Natural killer cell (primary cell): ENCODE measurements at regions not wholly inside any gene's neighbourhood (a gene's known extent, or its start where the extent isn't known, plus 50 kb on each side); places are given as distances from the start of the nearest gene placed in this dataset.

ENCODE experiments used
- ATAC-seq, 3 donors: fragments of 150-1000 bp in 2 of 3; fragments of 200-7000 bp in 1 of 3; cut with Tn5 transposase; 1 replicate in 1 of 3; 2 replicates in 2 of 3; pipeline ENCODE4 v1.10.0; 2021; ENCODE audit warnings: mild to moderate bottlenecking in 2 of 3, moderate library complexity in 2 of 3
- DNase-seq, 2 donors: peaks; one replicate each; pipeline versions ENCODE4 v3.0.0 to v3.0.0-alpha.2; 2013 to 2021; ENCODE audit warnings: mixed read lengths in 1 of 2
- H3K27ac ChIP-seq: one replicate; pipeline ENCODE4 v1.5.1; 2013; ENCODE audit warnings: mild to moderate bottlenecking, low read length
- H3K27me3 ChIP-seq: one replicate; pipeline ENCODE4 v1.6.1; 2013; ENCODE audit warnings: low read length; ENCODE audit not compliant: control insufficient read depth, insufficient read depth
- H3K36me3 ChIP-seq: one replicate; pipeline ENCODE4 v1.6.1; 2013; ENCODE audit warnings: low read length; ENCODE audit not compliant: control insufficient read depth, insufficient read depth
- H3K4me1 ChIP-seq: one replicate; pipeline ENCODE4 v1.6.1; 2013; ENCODE audit warnings: low read length; ENCODE audit not compliant: control insufficient read depth, insufficient read depth
- H3K4me3 ChIP-seq: one replicate; pipeline ENCODE4 v1.5.1; 2013; ENCODE audit warnings: low read length
- H3K9me3 ChIP-seq: one replicate; pipeline ENCODE4 v1.6.1; 2013; ENCODE audit warnings: low read length; ENCODE audit not compliant: control insufficient read depth, insufficient read depth
- H3K27ac Mint-ChIP-seq, 2 donors: one replicate each; pipeline ENCODE4 v1.8.0; 2022; ENCODE audit warnings: mild to moderate bottlenecking in 2 of 2, mixed read lengths in 2 of 2, moderate library complexity in 1 of 2
- H3K27me3 Mint-ChIP-seq, 2 donors: one replicate each; pipeline ENCODE4 v1.8.0; 2022; ENCODE audit warnings: low read depth in 2 of 2, mixed read lengths in 2 of 2
- H3K36me3 Mint-ChIP-seq: one replicate; pipeline ENCODE4 v1.8.0; 2022; ENCODE audit warnings: mixed read lengths
- H3K4me1 Mint-ChIP-seq, 2 donors: one replicate each; pipeline ENCODE4 v1.8.0; 2022; ENCODE audit warnings: mixed read lengths in 2 of 2
- H3K4me3 Mint-ChIP-seq: one replicate; pipeline ENCODE4 v1.8.0; 2022; ENCODE audit warnings: mild to moderate bottlenecking, moderate library complexity, mixed read lengths
- H3K9me3 Mint-ChIP-seq, 2 donors: one replicate each; pipeline ENCODE4 v1.8.0; 2022; ENCODE audit warnings: mixed read lengths in 2 of 2
- WGBS: methylation state at CpG from one replicate; pipeline ENCODE4 v1.1.7; 2013; ENCODE audit warnings: missing lambda C conversion rate; ENCODE audit not compliant: insufficient coverage; 5-methylcytosine and 5-hydroxymethylcytosine counted together
- intact Hi-C: fragments of 100-400 bp; cut with micrococcal nuclease; formaldehyde crosslinking; loops from one replicate; pipeline ENCODE4 v1.14.2; 2022
- TF ChIP-seq, protein P1 (sequence below): fragments of 200-600 bp; IDR thresholded peaks from one replicate; pipeline ENCODE4 v1.8.0; 2022; ENCODE audit warnings: antibody characterized with exemption

DNA sequence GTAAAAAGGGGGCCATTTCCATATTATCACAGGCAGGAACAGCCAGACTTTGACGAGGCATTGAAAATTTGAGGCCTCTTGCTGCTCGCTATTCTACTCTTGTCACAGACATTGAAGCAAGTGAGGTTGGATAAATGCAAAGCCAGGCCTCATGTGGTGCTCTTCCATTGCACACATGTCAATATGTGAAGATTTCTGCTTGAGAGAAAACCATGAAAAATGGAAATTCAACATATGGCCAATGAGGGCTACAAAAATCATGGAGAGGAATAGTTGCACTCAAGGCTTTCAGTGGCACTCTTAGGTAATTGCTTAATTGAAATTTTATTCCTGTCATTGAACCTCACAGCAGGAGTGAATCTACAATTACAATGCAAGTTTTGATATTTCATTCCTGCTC, 185.6 kb upstream of the MBNL1 start:
- intact Hi-C loops, result no loop called here
- H3K27me3 Mint-ChIP-seq, result no peaks in the 10 kb centered on the region
- no peak for ATAC-seq
- Histone ChIP-seq H3K27ac (no peak overlapping the region), H3K4me3 (no peak overlapping the region), H3K4me1 (no peaks in the 10 kb centered on the region), H3K9me3 (no peaks in the 10 kb centered on the region), H3K27me3 (no peaks in the 10 kb centered on the region), H3K36me3 (no peaks in the 10 kb centered on the region)
- no peaks in the 10 kb centered on the region for H3K4me1 Mint-ChIP-seq
- H3K4me3 Mint-ChIP-seq, result no peak overlapping the region
- no peaks in the 10 kb centered on the region for H3K9me3 Mint-ChIP-seq
- WGBS, result 98% methylated on average over 2 of the region's 2 CpGs
- no peak overlapping the region for H3K27ac Mint-ChIP-seq
- no peak for DNase-seq
- TF ChIP-seq, protein P1, sequence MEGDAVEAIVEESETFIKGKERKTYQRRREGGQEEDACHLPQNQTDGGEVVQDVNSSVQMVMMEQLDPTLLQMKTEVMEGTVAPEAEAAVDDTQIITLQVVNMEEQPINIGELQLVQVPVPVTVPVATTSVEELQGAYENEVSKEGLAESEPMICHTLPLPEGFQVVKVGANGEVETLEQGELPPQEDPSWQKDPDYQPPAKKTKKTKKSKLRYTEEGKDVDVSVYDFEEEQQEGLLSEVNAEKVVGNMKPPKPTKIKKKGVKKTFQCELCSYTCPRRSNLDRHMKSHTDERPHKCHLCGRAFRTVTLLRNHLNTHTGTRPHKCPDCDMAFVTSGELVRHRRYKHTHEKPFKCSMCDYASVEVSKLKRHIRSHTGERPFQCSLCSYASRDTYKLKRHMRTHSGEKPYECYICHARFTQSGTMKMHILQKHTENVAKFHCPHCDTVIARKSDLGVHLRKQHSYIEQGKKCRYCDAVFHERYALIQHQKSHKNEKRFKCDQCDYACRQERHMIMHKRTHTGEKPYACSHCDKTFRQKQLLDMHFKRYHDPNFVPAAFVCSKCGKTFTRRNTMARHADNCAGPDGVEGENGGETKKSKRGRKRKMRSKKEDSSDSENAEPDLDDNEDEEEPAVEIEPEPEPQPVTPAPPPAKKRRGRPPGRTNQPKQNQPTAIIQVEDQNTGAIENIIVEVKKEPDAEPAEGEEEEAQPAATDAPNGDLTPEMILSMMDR, result no peak
- H3K36me3 Mint-ChIP-seq, result no peaks in the 10 kb centered on the region

DNA sequence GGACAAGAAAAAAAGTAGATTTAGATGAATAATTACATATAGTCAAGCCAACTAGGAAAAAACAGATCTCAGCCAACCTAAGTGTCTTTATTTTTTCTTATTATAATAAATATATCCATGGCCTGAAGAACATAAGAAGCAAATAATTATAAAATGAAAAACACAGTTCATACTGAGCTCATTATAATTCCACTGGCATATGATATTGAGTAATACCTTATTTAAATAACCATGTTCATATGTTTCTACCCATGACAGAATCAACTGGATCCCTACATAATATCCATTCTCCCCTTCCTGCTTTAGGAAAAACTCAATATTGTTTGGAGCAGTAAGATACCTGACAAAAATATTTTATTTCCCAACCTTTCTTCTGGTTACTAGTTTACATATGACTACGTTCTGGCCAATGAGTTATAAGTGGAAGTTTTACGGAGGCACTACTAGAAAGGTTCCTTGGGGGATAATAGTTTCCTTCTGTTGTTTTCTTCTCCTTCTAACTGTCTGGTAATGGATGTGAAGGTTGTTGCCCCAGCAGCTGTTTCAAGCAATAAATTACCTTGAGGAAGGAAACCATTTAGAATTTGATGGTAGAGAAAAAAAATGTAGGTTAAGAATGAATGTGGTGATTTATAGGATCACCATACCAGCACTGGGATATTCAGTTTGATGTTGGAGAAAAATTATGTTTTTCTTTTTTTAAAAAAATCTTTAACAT, 184.1 kb upstream of the MBNL1 start:
- no peaks in the 10 kb centered on the region for H3K9me3 Mint-ChIP-seq
- no peak overlapping the region for H3K27ac Mint-ChIP-seq
- peaks cover 1% of the 10 kb centered on the region for H3K27me3 ChIP-seq
- H3K4me1 ChIP-seq, result no peaks in the 10 kb centered on the region
- TF ChIP-seq, protein P1, result no peak
- no peaks in the 10 kb centered on the region for H3K36me3 ChIP-seq
- H3K27ac ChIP-seq, result no peak overlapping the region
- ATAC-seq (no peak), DNase-seq (no peak)
- H3K4me3 Mint-ChIP-seq, result no peak overlapping the region
- no peaks in the 10 kb centered on the region for H3K36me3 Mint-ChIP-seq
- WGBS, result 63% methylated on average over 1 of the region's 2 CpGs
- no peaks in the 10 kb centered on the region for H3K27me3 Mint-ChIP-seq
- H3K4me1 Mint-ChIP-seq, result no peaks in the 10 kb centered on the region
- H3K4me3 ChIP-seq, result no peak overlapping the region
- intact Hi-C loops, result no loop called here
- no peaks in the 10 kb centered on the region for H3K9me3 ChIP-seq

DNA sequence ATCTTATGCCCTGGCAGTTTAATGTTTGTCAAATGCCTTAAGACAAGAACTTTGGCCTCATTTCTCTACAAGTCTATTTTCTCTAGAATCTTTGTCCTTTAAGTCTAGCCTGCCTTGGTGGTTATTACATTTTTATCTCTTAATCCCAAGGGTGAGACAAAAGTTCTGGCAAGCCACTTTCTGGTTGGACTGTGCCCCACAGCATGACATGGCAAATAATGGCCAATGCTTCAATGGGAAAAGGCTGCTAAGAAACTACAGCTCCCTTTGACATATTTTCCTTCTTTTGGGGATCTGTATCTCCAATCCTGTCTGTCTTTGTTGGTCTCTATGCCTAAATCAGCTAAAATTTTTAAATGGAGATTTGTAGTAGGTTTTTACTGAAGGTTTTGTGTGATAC, 181.6 kb upstream of the MBNL1 start:
- peaks cover 2% of the 10 kb centered on the region for H3K27me3 ChIP-seq
- Mint-ChIP-seq H3K4me3 (no peak overlapping the region), H3K27me3 (no peaks in the 10 kb centered on the region), H3K4me1 (no peaks in the 10 kb centered on the region), H3K9me3 (no peaks in the 10 kb centered on the region), H3K36me3 (no peaks in the 10 kb centered on the region), H3K27ac (no peak overlapping the region)
- DNase-seq (no peak), ATAC-seq (no peak)
- TF ChIP-seq, protein P1, result no peak
- no peak overlapping the region for H3K27ac ChIP-seq
- intact Hi-C loops, result no loop called here
- no peaks in the 10 kb centered on the region for H3K9me3 ChIP-seq
- H3K4me1 ChIP-seq, result no peaks in the 10 kb centered on the region
- no peaks in the 10 kb centered on the region for H3K36me3 ChIP-seq
- H3K4me3 ChIP-seq, result no peak overlapping the region

DNA sequence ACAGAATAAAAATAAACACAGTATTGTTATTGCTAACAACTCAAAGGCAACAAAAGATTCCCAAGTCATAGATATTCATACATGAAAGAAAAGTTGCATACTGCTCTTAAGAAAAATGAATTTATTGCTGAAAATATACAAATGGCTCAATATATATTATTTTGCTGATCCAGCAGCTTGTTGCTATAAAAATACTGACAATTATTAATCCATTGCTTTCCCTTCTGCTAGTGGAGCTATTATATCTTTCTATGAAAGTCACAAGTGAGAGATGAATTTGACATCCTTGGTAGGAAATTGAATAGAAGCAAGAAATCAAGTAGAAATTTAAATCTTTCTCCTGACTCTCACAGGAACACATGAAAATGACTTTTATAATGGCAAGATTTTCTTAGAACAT, 179.2 kb upstream of the MBNL1 start:
- Mint-ChIP-seq H3K36me3 (no peaks in the 10 kb centered on the region), H3K27me3 (peaks cover 0 to 2% of the 10 kb centered on the region in 2 donors), H3K4me1 (no peaks in the 10 kb centered on the region), H3K4me3 (no peak overlapping the region), H3K27ac (no peak overlapping the region), H3K9me3 (no peaks in the 10 kb centered on the region)
- no peaks in the 10 kb centered on the region for H3K9me3 ChIP-seq
- TF ChIP-seq, protein P1, result no peak
- ATAC-seq (no peak), DNase-seq (no peak)
- peaks cover 2% of the 10 kb centered on the region for H3K27me3 ChIP-seq
- no peak overlapping the region for H3K4me3 ChIP-seq
- no peak overlapping the region for H3K27ac ChIP-seq
- intact Hi-C loops, result no loop called here
- H3K4me1 ChIP-seq, result no peaks in the 10 kb centered on the region
- H3K36me3 ChIP-seq, result no peaks in the 10 kb centered on the region
